Vagina (tissue), 2 donors: ENCODE measurements at regions not wholly inside any gene's neighbourhood (a gene's known extent, or its start where the extent isn't known, plus 50 kb on each side); places are given as distances from the start of the nearest gene placed in this dataset.

ENCODE experiments used
- POLR2A ChIP-seq, 2 donors: fragments of 450-650 bp; IDR thresholded peaks; one replicate each; pipeline ENCODE4 v1.6.1; 2017; ENCODE audit warnings: antibody characterized with exemption in 2 of 2, mild to moderate bottlenecking in 2 of 2, moderate library complexity in 2 of 2
- TF ChIP-seq, protein P1 (sequence below), 3 experiments: fragments of 450-650 bp in 2 of 3; fragments of 200-600 bp in 1 of 3; sonication (generic) in 1 of 3; IDR thresholded peaks; one replicate each; pipeline ENCODE4 v1.5.1; 2017 to 2019; ENCODE audit warnings: antibody characterized with exemption in 3 of 3, mild to moderate bottlenecking in 2 of 3, moderate library complexity in 2 of 3

DNA sequence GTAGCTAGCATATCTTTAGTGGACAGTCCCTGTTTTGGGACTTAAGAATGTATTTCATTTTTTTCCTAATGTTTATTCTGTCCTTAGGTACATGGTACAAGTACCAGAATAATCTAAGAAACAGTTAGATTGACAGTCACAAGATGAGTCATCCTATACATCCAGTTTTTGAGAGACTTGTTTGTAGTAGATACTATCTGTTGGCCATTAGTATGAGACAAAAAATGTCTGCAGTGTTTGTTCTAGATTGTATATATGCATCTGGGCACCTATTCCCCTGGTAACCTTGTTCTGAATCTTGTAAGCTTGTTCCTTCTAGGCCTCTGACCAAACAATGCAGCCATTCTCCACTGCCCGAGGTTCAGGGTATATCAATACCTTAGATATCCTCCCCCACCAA lies 1343.5 kb downstream of the SUCLG1 start:
- no peak for TF ChIP-seq POLR2A (IDR thresholded peaks at IDR 0.05)
- TF ChIP-seq, protein P1, sequence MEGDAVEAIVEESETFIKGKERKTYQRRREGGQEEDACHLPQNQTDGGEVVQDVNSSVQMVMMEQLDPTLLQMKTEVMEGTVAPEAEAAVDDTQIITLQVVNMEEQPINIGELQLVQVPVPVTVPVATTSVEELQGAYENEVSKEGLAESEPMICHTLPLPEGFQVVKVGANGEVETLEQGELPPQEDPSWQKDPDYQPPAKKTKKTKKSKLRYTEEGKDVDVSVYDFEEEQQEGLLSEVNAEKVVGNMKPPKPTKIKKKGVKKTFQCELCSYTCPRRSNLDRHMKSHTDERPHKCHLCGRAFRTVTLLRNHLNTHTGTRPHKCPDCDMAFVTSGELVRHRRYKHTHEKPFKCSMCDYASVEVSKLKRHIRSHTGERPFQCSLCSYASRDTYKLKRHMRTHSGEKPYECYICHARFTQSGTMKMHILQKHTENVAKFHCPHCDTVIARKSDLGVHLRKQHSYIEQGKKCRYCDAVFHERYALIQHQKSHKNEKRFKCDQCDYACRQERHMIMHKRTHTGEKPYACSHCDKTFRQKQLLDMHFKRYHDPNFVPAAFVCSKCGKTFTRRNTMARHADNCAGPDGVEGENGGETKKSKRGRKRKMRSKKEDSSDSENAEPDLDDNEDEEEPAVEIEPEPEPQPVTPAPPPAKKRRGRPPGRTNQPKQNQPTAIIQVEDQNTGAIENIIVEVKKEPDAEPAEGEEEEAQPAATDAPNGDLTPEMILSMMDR (IDR thresholded peaks at IDR 0.05) = no peak
